SU-DHL-6 (cell line): ENCODE measurements at regions not wholly inside any gene's neighbourhood (a gene's known extent, or its start where the extent isn't known, plus 50 kb on each side); places are given as distances from the start of the nearest gene placed in this dataset.
"Not testable (repeated sequence)": the region's sequence is repeated elsewhere in the genome, so short reads cannot be mapped to it uniquely, and the experiment has no call there.

Source experiments
- EZH2phosphoT487 ChIP-seq: fragments of 200-600 bp; sonication (generic), shearing (Covaris generic); conservative IDR thresholded peaks from 2 replicates; pipeline ENCODE4 v1.6.1; 2018; ENCODE audit warnings: mild to moderate bottlenecking, antibody characterized with exemption, low read length, moderate library complexity, mixed read lengths
- TF ChIP-seq, protein P1 (sequence below): fragments of 200-600 bp; sonication (generic); IDR thresholded peaks from one replicate; pipeline ENCODE4 v1.5.1; 2017; ENCODE audit warnings: antibody characterized with exemption, mild to moderate bottlenecking, low read length, moderate library complexity; ENCODE audit not compliant: insufficient read depth, poor library complexity, severe bottlenecking

DNA sequence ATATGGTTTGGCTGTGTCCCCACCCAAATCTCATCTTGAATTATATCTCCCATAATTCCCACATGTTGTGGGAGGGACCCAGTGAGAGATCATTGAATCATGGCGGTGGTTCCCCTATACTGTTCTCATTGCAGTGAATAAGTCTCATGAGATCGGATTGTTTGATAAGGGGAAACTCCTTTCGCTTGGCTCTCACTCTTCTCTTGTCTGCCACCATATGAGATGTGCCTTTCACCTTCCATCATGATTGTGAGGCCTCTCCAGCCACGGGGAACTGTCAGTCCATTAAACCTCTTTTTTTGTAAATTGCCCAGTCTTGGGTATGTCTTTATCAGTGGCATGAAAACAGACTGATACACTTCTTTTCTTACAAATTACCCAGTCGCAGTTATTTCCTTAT is 417.6 kb upstream of the RUNX1 start:
- TF ChIP-seq, protein P1, sequence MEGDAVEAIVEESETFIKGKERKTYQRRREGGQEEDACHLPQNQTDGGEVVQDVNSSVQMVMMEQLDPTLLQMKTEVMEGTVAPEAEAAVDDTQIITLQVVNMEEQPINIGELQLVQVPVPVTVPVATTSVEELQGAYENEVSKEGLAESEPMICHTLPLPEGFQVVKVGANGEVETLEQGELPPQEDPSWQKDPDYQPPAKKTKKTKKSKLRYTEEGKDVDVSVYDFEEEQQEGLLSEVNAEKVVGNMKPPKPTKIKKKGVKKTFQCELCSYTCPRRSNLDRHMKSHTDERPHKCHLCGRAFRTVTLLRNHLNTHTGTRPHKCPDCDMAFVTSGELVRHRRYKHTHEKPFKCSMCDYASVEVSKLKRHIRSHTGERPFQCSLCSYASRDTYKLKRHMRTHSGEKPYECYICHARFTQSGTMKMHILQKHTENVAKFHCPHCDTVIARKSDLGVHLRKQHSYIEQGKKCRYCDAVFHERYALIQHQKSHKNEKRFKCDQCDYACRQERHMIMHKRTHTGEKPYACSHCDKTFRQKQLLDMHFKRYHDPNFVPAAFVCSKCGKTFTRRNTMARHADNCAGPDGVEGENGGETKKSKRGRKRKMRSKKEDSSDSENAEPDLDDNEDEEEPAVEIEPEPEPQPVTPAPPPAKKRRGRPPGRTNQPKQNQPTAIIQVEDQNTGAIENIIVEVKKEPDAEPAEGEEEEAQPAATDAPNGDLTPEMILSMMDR = not testable (repeated sequence)
- not testable (repeated sequence) for TF ChIP-seq EZH2phosphoT487
